Natural killer cell (primary cell): ENCODE measurements at regions not wholly inside any gene's neighbourhood (a gene's known extent, or its start where the extent isn't known, plus 50 kb on each side); places are given as distances from the start of the nearest gene placed in this dataset.

Experiments used
- ATAC-seq, 3 donors: fragments of 150-1000 bp in 2 of 3; fragments of 200-7000 bp in 1 of 3; cut with Tn5 transposase; 1 replicate in 1 of 3; 2 replicates in 2 of 3; pipeline ENCODE4 v1.10.0; 2021; ENCODE audit warnings: mild to moderate bottlenecking in 2 of 3, moderate library complexity in 2 of 3
- DNase-seq, 2 donors: peaks; one replicate each; pipeline versions ENCODE4 v3.0.0 to v3.0.0-alpha.2; 2013 to 2021; ENCODE audit warnings: mixed read lengths in 1 of 2
- H3K27ac ChIP-seq: one replicate; pipeline ENCODE4 v1.5.1; 2013; ENCODE audit warnings: mild to moderate bottlenecking, low read length
- H3K27me3 ChIP-seq: one replicate; pipeline ENCODE4 v1.6.1; 2013; ENCODE audit warnings: low read length; ENCODE audit not compliant: control insufficient read depth, insufficient read depth
- H3K36me3 ChIP-seq: one replicate; pipeline ENCODE4 v1.6.1; 2013; ENCODE audit warnings: low read length; ENCODE audit not compliant: control insufficient read depth, insufficient read depth
- H3K4me1 ChIP-seq: one replicate; pipeline ENCODE4 v1.6.1; 2013; ENCODE audit warnings: low read length; ENCODE audit not compliant: control insufficient read depth, insufficient read depth
- H3K4me3 ChIP-seq: one replicate; pipeline ENCODE4 v1.5.1; 2013; ENCODE audit warnings: low read length
- H3K9me3 ChIP-seq: one replicate; pipeline ENCODE4 v1.6.1; 2013; ENCODE audit warnings: low read length; ENCODE audit not compliant: control insufficient read depth, insufficient read depth
- H3K27ac Mint-ChIP-seq, 2 donors: one replicate each; pipeline ENCODE4 v1.8.0; 2022; ENCODE audit warnings: mild to moderate bottlenecking in 2 of 2, mixed read lengths in 2 of 2, moderate library complexity in 1 of 2
- H3K27me3 Mint-ChIP-seq, 2 donors: one replicate each; pipeline ENCODE4 v1.8.0; 2022; ENCODE audit warnings: low read depth in 2 of 2, mixed read lengths in 2 of 2
- H3K36me3 Mint-ChIP-seq: one replicate; pipeline ENCODE4 v1.8.0; 2022; ENCODE audit warnings: mixed read lengths
- H3K4me1 Mint-ChIP-seq, 2 donors: one replicate each; pipeline ENCODE4 v1.8.0; 2022; ENCODE audit warnings: mixed read lengths in 2 of 2
- H3K4me3 Mint-ChIP-seq: one replicate; pipeline ENCODE4 v1.8.0; 2022; ENCODE audit warnings: mild to moderate bottlenecking, moderate library complexity, mixed read lengths
- H3K9me3 Mint-ChIP-seq, 2 donors: one replicate each; pipeline ENCODE4 v1.8.0; 2022; ENCODE audit warnings: mixed read lengths in 2 of 2
- CTCF ChIP-seq: fragments of 200-600 bp; IDR thresholded peaks from one replicate; pipeline ENCODE4 v1.8.0; 2022; ENCODE audit warnings: antibody characterized with exemption
- WGBS: methylation state at CpG from one replicate; pipeline ENCODE4 v1.1.7; 2013; ENCODE audit warnings: missing lambda C conversion rate; ENCODE audit not compliant: insufficient coverage; 5-methylcytosine and 5-hydroxymethylcytosine counted together
- intact Hi-C: fragments of 100-400 bp; cut with micrococcal nuclease; formaldehyde crosslinking; loops from one replicate; pipeline ENCODE4 v1.14.2; 2022

- Mint-ChIP-seq H3K4me3 (no peak overlapping the region), H3K27ac (no peak overlapping the region), H3K9me3 (peaks cover 11 to 16% of the 10 kb centered on the region in 2 donors), H3K4me1 (no peaks in the 10 kb centered on the region), H3K36me3 (no peaks in the 10 kb centered on the region), H3K27me3 (no peaks in the 10 kb centered on the region)
- no peak overlapping the region for H3K4me3 ChIP-seq
- intact Hi-C loops = no loop called here
- H3K27ac ChIP-seq = no peak overlapping the region
- H3K4me1 ChIP-seq = no peaks in the 10 kb centered on the region
- H3K36me3 ChIP-seq = no peaks in the 10 kb centered on the region
- DNase-seq = no peak
- no peak for TF ChIP-seq CTCF
- no peaks in the 10 kb centered on the region for H3K9me3 ChIP-seq
- ATAC-seq = no peak
- H3K27me3 ChIP-seq = no peaks in the 10 kb centered on the region
- 75% methylated on average over 4 of the region's 4 CpGs for WGBS
These were observed 704.6 kb downstream of the EFNB2 start for GRCh38 chr13:105830821-105831220.

GRCh38 chr13:105827111-105827809 lies 708.2 kb downstream of the EFNB2 start:
- Mint-ChIP-seq H3K27me3 (no peaks in the 10 kb centered on the region), H3K36me3 (no peaks in the 10 kb centered on the region), H3K9me3 (peaks cover 11 to 13% of the 10 kb centered on the region in 2 donors), H3K4me1 (no peaks in the 10 kb centered on the region), H3K27ac (no peak overlapping the region), H3K4me3 (no peak overlapping the region)
- no peak for ATAC-seq
- H3K4me3 ChIP-seq = no peak overlapping the region
- no peak overlapping the region for H3K27ac ChIP-seq
- no peaks in the 10 kb centered on the region for H3K9me3 ChIP-seq
- no peaks in the 10 kb centered on the region for H3K27me3 ChIP-seq
- no peak for TF ChIP-seq CTCF
- intact Hi-C loops = no loop called here
- H3K4me1 ChIP-seq = no peaks in the 10 kb centered on the region
- WGBS = 83% methylated on average over 1 of the region's 7 CpGs
- DNase-seq = no peak
- H3K36me3 ChIP-seq = no peaks in the 10 kb centered on the region

- H3K27me3 ChIP-seq = no peaks in the 10 kb centered on the region
- WGBS = 89% methylated on average over 1 of the region's 1 CpG
- H3K36me3 Mint-ChIP-seq = no peaks in the 10 kb centered on the region
- no peak overlapping the region for H3K4me3 ChIP-seq
- DNase-seq (no peak), ATAC-seq (no peak)
- no peak overlapping the region for H3K4me3 Mint-ChIP-seq
- no peaks in the 10 kb centered on the region for H3K9me3 ChIP-seq
- H3K27ac Mint-ChIP-seq = no peak overlapping the region
- H3K4me1 Mint-ChIP-seq = no peaks in the 10 kb centered on the region
- no peaks in the 10 kb centered on the region for H3K27me3 Mint-ChIP-seq
- no peak overlapping the region for H3K27ac ChIP-seq
- intact Hi-C loops = no loop called here
- H3K36me3 ChIP-seq = no peaks in the 10 kb centered on the region
- H3K9me3 Mint-ChIP-seq = peaks cover 8 to 12% of the 10 kb centered on the region in 2 donors
- TF ChIP-seq CTCF = no peak
- H3K4me1 ChIP-seq = no peaks in the 10 kb centered on the region
These were observed 710.4 kb downstream of the EFNB2 start for GRCh38 chr13:105825071-105825470.

- DNase-seq (no peak), ATAC-seq (no peak)
- TF ChIP-seq CTCF = no peak
- H3K4me1 Mint-ChIP-seq = no peaks in the 10 kb centered on the region
- Histone ChIP-seq H3K9me3 (peaks cover 2% of the 10 kb centered on the region), H3K4me3 (no peak overlapping the region), H3K36me3 (no peaks in the 10 kb centered on the region), H3K4me1 (no peaks in the 10 kb centered on the region), H3K27ac (no peak overlapping the region), H3K27me3 (no peaks in the 10 kb centered on the region)
- H3K9me3 Mint-ChIP-seq = peaks cover 8 to 9% of the 10 kb centered on the region in 2 donors
- WGBS = 82% methylated on average over 1 of the region's 2 CpGs
- H3K27ac Mint-ChIP-seq = no peak overlapping the region
- no peaks in the 10 kb centered on the region for H3K27me3 Mint-ChIP-seq
- no peak overlapping the region for H3K4me3 Mint-ChIP-seq
- no peaks in the 10 kb centered on the region for H3K36me3 Mint-ChIP-seq
- intact Hi-C loops = no loop called here
These were observed 714.1 kb downstream of the EFNB2 start for GRCh38 chr13:105821337-105821736.
